ENCODE measurements at regions not wholly inside any gene's neighbourhood (a gene's known extent, or its start where the extent isn't known, plus 50 kb on each side); places are given as distances from the start of the nearest gene placed in this dataset.

GRCh38 chr9:107953556-107954125 is 464.1 kb upstream of the KLF4 start:
- TF ChIP-seq EZH2 (IDR thresholded peaks at IDR 0.05; ENCODE audit: low read length) (no peak), CTCF (optimal IDR thresholded peaks at IDR 0.05 in 1 of 3, IDR thresholded peaks at IDR 0.05 in 1 of 3, conservative IDR thresholded peaks at IDR 0.05 in 1 of 3; ENCODE audit: extremely low read depth in 1 of 3, insufficient read depth in 2 of 3, low read length in 3 of 3) (no peak)

All from keratinocyte (primary cell).